ENCODE measurements at regions not wholly inside any gene's neighbourhood (a gene's known extent, or its start where the extent isn't known, plus 50 kb on each side); places are given as distances from the start of the nearest gene placed in this dataset.

GRCh38 chr2:223220658-223220925 lies 168.6 kb downstream of the KCNE4 start:
- no peak for DNase-seq (ENCODE audit: low read depth, low spot score)
- Histone ChIP-seq H3K9ac (ENCODE audit: control insufficient read depth, extremely low read depth, insufficient read depth, low read length) (no peak overlapping the region), H3K9me3 (ENCODE audit: control insufficient read depth, low read depth, low read length) (no peaks in the 10 kb centered on the region), H2AFZ (ENCODE audit: control insufficient read depth, low read length) (no peak overlapping the region), H3K27ac (ENCODE audit: control insufficient read depth, insufficient read depth, low read length) (no peak overlapping the region), H3K79me2 (ENCODE audit: control insufficient read depth, insufficient read depth, low read length) (no peaks in the 10 kb centered on the region), H3K4me3 (ENCODE audit: control insufficient read depth in 2 of 3, extremely low read depth in 1 of 3, insufficient read depth in 2 of 3, low read depth in 1 of 3, low read length in 3 of 3) (no peak overlapping the region), H3K9me1 (ENCODE audit: control insufficient read depth, extremely low read depth, insufficient read depth, low read length) (no peaks in the 10 kb centered on the region), H3K27me3 (ENCODE audit: control insufficient read depth, extremely low read depth, insufficient read depth, low read length) (no peaks in the 10 kb centered on the region), H4K20me1 (ENCODE audit: control insufficient read depth, extremely low read depth, insufficient read depth, low read length) (no peaks in the 10 kb centered on the region), H3K36me3 (ENCODE audit: control insufficient read depth in 2 of 2, extremely low read depth in 1 of 2, insufficient read depth in 2 of 2, low read length in 2 of 2) (no peaks in the 10 kb centered on the region), H3K4me1 (ENCODE audit: control insufficient read depth, extremely low read depth, insufficient read depth, low read length) (no peaks in the 10 kb centered on the region), H3K4me2 (ENCODE audit: control insufficient read depth, extremely low read depth, insufficient read depth, low read depth, low read length) (no peak overlapping the region)
- TF ChIP-seq CTCF (optimal IDR thresholded peaks at IDR 0.05 in 1 of 3, IDR thresholded peaks at IDR 0.05 in 1 of 3, conservative IDR thresholded peaks at IDR 0.05 in 1 of 3; ENCODE audit: extremely low read depth in 1 of 3, insufficient read depth in 2 of 3, low read length in 3 of 3), result no peak
- TF ChIP-seq EZH2 (IDR thresholded peaks at IDR 0.05; ENCODE audit: low read length), result no peak
- dilution Hi-C loops (cut with MboI; ENCODE audit: extremely low pct_ligation_motif_present, low sequenced_read_pairs), result no loop called here
- FAIRE-seq, result no peak

DNA sequence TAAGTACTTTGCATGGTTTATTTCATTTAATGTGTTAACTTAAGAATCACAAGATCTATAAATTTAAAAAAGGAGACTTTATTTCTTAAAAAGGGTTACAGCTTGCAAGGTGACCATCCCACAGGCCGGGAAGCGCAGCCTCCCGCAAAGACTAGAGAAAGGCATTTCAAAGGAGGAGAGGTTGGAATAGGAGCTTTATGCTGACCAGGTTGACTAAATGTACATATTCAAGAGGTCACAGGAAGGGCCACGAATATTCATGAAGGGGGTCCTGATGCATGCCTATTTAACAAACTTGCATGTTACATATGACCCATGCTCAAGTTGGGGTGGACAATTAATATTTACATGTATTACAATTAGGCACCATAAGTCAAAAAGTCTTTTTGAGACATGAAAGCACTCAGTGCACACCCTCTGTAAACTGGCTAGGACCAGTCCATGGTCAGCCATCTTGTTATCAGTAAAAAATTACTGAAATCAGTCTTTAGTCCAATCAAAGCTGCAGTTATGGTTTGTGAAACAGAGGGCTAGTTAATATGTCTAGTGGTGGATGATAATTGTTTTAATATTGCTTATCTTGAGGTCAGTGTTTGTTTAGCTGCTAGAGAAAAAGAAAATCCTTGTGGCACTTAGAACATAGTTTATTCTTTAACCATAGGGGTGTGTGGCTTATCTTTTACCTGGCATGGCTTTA lies 169.3 kb downstream of the KCNE4 start:
- H3K27ac ChIP-seq (ENCODE audit: control insufficient read depth, insufficient read depth, low read length), result no peak overlapping the region
- H4K20me1 ChIP-seq (ENCODE audit: control insufficient read depth, extremely low read depth, insufficient read depth, low read length), result no peaks in the 10 kb centered on the region
- no peaks in the 10 kb centered on the region for H3K4me1 ChIP-seq (ENCODE audit: control insufficient read depth, extremely low read depth, insufficient read depth, low read length)
- FAIRE-seq, result no peak
- no peak overlapping the region for H3K4me3 ChIP-seq (ENCODE audit: control insufficient read depth in 2 of 3, extremely low read depth in 1 of 3, insufficient read depth in 2 of 3, low read depth in 1 of 3, low read length in 3 of 3)
- no peaks in the 10 kb centered on the region for H3K36me3 ChIP-seq (ENCODE audit: control insufficient read depth in 2 of 2, extremely low read depth in 1 of 2, insufficient read depth in 2 of 2, low read length in 2 of 2)
- H3K9me3 ChIP-seq (ENCODE audit: control insufficient read depth, low read depth, low read length), result no peaks in the 10 kb centered on the region
- dilution Hi-C loops (cut with MboI; ENCODE audit: extremely low pct_ligation_motif_present, low sequenced_read_pairs), result no loop called here
- no peaks in the 10 kb centered on the region for H3K79me2 ChIP-seq (ENCODE audit: control insufficient read depth, insufficient read depth, low read length)
- H3K9me1 ChIP-seq (ENCODE audit: control insufficient read depth, extremely low read depth, insufficient read depth, low read length), result no peaks in the 10 kb centered on the region
- TF ChIP-seq CTCF (optimal IDR thresholded peaks at IDR 0.05 in 1 of 3, IDR thresholded peaks at IDR 0.05 in 1 of 3, conservative IDR thresholded peaks at IDR 0.05 in 1 of 3; ENCODE audit: extremely low read depth in 1 of 3, insufficient read depth in 2 of 3, low read length in 3 of 3) (no peak), EZH2 (IDR thresholded peaks at IDR 0.05; ENCODE audit: low read length) (no peak)
- H3K4me2 ChIP-seq (ENCODE audit: control insufficient read depth, extremely low read depth, insufficient read depth, low read depth, low read length), result no peak overlapping the region
- no peak for DNase-seq (ENCODE audit: low read depth, low spot score)
- H2AFZ ChIP-seq (ENCODE audit: control insufficient read depth, low read length), result no peak overlapping the region
- H3K27me3 ChIP-seq (ENCODE audit: control insufficient read depth, extremely low read depth, insufficient read depth, low read length), result no peaks in the 10 kb centered on the region
- no peak overlapping the region for H3K9ac ChIP-seq (ENCODE audit: control insufficient read depth, extremely low read depth, insufficient read depth, low read length)

Measured in keratinocyte (primary cell).